Nucleus accumbens (tissue), 56 donors: ENCODE measurements at regions not wholly inside any gene's neighbourhood (a gene's known extent, or its start where the extent isn't known, plus 50 kb on each side); places are given as distances from the start of the nearest gene placed in this dataset.
A peak's percentile ranks its signal among the peaks of the same experiment; 100 is the strongest.
"Not testable (repeated sequence)": the region's sequence is repeated elsewhere in the genome, so short reads cannot be mapped to it uniquely, and the experiment has no call there.

ENCODE experiments used
- DNase-seq, 56 donors: peaks; one replicate each; lab custom pipeline; 2025; lab: John Stamatoyannopoulos, UW

DNA sequence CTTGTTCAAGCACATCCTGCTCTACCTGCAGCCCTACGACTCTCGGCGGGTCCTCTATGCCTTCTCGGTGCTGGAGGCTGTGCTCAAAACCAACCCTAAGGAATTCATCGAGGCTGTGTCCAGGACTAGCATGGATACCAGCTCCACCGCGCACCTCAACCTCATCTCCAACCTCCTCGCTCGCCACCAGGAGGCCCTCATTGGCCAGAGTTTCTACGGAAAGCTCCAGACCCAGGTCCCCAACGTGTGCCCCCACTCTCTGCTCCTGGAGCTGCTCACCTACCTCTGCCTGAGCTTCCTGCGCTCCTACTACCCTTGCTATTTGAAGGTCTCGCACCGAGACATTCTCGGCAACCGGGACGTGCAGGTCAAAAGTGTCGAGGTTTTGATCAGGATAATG lies 74.3 kb upstream of the MORC3 start:
- no peak for DNase-seq

DNA sequence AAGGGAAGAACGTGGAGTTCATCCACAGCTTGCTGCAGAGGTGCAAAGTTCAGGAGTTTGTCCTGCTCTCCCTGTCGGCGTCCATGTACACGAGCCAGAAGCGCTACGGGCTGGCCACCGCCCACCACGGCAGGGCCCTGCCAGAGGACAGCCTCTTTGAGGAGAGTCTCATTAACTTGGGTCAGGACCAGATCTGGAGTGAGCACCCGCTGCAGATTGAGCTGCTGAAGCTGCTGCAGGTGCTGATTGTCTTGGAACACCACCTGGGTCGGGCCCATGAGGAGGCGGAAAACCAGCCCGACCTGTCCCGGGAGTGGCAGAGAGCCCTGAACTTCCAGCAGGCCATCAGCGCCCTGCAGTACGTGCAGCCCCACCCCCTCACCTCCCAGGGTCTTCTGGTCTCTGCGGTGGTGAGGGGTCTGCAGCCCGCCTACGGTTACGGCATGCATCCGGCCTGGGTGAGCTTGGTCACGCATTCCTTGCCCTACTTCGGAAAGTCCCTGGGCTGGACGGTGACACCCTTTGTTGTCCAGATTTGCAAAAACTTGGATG lies 73.8 kb upstream of the MORC3 start:
- no peak for DNase-seq

DNA sequence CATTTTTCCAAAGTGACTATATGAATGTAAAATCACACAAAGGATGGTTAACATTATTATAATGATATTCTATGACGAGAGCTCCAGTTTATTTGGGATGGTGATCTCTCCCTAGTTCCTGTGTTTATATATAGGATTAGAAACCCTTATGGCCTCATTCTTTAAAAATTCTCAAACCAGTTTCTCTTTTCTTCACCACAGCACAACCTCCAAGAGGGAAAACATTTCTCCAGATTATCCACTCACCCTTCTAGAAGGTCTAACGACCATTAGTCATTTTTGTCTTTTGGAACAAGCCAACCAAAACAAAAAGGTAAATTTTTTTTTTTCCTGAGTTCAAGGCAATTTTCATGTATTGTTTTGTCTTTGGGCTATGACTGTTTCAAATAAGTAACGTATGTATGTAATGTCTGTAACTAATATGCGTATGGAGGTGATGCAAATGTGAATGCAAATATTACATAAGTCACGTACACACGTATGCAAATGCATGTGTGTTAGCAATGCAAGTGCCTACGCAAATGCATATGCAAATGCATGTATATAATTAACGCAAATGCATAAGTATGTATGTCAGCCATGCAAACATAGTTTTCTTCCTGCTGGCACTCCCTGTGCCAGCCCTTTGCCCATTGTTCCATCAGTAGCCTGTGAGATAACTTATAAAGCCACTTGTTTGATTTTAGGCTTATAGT lies 72.5 kb upstream of the MORC3 start:
- DNase-seq: no peak

DNA sequence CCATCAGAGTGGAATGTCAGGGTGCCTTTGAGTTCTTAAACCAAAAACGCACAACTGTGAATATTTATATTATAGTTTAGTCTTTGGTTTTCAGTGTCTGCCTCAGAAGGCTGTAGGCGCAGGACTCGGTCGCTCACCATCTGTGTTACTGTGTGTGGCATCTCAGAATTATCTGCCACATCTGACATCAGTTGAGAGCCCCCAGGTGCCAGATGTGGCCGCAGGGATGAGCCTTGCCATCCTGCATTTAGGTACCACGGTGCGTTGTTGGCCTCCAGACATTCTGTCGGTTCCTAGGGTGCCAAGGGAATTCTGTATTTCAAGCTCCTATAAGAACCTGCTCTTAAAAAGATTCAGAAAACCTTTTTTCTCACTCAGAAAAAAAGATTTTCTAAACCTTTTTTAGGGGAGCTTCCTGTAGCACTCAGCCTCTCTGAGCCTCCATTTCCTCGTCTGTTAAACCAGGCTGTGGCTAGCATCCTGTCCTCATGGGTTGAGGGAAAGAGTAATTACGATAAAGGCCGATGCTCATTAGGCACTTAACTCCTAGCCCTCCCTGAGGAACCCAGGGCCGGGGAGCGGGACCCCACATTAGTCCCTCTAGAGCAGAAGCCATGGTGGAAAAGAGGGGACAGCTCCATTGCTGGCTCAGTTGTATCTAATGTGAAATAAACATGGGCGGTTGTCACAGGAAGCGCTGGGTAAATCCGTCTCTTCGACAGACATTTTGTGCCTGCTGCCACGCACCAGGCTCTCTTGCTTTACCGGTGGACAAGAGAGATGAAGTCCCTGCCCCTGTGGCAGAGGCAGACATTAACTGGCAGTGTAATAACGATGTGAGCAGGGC lies 70.2 kb upstream of the MORC3 start:
- no peak for DNase-seq

DNA sequence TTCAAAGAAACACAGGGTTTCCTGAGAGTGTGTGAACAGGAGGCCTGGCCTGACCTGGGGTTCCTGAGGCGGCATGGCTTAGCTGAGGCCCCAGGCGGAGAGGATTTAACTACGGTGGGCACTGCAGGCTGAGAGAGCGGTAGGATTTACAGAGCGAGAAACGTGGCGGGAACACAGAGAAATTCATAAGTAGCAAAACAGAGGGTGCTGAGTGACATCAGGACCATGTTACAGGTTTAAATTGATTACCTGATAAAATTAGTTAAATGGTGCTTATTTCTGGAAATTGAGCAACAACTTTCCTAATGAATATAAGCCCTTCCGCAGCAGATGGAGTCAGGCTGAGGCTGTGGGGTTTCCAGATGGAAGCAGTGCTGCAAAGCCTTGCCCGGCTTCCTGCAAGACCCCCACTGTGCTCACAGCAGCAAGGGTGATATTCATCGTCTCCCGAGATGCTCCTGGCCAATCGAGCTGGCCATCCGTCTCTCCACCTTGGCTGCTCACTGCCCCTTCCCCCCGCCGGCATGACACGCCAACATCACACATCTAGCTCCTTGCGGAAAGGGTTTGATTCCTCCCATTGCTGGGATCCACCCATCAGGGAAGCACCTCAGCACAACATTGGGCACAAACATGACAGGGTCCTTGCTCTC lies 69.4 kb upstream of the MORC3 start:
- DNase-seq: no peak

DNA sequence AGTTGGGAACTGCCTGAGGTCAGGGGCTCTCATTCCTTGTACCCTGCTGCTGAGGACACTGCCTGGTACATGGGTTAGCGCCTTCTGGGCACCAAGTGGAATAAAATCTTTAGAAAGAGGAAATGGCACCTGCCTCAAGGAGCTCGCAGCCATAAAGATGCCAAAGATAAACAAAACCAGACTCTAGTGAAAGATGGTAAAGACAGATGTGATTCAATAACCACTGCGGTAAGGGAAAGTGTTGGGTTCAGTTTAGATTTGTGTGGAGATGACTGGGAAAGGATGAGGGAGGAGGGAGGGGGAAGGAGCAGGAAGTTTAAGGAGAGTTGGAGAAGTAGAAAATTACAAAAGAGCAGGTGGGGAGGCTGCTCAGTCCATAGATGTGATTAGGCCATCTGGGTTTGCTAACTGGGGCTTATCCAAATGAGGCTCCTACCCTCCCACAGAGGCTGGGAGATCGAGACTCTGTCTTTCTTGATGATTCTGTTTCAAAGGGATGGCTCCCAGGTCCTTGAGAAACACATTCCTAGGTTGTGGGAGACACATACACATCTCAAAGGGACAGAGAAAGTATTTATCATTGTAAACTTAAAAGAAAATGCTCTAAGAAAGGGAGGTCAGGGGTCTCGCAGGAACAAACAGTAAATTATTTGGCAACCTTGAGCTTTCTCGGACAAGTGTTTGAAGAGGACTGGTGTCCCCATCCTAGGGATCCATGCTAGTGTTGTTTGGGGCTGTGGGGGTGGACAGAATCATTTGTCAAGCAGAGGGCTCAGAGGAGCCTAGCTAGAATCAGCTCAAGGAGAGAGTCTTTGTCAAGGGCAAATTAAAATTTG lies 65.7 kb upstream of the MORC3 start:
- DNase-seq: no peak

DNA sequence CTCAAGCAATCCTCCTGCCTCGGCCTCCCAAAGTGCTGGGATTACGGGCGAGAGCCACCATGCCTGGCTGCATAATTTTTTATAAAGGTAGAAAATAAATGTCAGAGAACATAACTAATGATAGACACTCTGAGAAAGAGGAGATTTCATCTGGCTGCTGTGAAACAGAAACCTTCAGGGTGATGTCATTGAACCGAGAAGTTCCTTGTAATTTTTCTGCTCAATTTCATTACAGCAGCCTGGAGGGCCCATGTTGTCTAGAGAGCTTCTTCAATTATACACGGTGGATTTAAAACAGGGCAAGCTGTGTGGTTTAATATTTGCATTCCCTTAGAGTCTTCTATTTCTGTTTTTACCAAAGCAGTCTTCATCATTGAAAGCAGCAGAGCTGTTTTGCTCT lies 64.3 kb upstream of the MORC3 start:
- DNase-seq: no peak

DNA sequence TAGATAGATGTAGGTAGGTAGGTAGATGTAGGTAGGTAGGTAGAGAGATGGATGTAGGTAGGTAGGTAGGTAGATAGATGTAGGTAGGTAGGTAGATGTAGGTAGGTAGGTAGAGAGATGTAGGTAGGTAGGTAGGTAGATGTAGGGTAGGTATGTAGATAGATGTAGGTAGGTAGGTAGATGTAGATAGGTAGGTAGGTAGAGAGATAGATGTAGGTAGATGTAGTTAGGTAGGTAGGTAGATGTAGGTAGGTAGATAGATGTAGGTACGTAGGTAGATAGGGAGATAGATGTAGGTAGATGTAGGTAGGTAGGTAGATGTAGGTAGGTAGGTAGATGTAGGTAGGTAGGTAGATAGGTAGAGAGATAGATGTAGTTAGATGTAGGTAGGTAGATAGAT lies 62.3 kb upstream of the MORC3 start:
- no peak for DNase-seq

DNA sequence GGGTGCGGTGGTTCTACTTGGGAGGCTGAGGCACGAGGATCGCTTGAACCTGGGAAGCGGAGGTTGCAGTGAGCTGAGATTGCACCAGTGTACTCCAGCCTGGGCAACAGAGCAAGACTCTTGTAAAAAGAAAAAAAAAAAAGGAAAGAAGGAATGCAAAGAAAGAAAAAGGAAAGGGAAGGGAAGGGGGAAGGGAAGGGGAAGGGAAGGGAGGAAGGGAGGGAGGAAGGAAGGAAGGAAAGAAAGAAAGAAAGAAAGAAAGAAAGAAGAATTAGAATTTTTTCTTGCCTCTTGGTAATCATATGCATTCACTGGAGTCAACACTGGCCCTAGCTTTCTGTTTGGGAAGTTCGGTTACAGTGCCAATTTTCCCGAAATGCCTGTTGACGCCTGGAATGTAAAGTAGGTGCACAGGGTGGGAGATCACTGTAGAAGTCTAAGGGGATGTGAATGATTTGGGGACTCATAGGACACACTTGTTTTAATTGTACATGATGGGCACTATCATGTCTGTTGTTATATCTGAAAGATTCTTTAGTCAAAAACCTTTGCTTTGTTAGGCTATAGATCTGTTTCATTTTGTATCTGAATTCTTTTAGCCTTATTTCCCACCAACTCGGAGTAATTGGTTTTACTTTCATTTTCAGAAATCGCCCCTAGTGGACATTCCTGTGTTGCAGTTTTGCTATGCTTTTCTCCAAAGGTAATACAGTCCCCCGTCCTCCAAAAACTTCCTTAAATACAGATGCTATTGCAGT lies 59.8 kb upstream of the MORC3 start:
- peak in 7 of 56 donors; percentile 4 to 33 (median 10) for DNase-seq

DNA sequence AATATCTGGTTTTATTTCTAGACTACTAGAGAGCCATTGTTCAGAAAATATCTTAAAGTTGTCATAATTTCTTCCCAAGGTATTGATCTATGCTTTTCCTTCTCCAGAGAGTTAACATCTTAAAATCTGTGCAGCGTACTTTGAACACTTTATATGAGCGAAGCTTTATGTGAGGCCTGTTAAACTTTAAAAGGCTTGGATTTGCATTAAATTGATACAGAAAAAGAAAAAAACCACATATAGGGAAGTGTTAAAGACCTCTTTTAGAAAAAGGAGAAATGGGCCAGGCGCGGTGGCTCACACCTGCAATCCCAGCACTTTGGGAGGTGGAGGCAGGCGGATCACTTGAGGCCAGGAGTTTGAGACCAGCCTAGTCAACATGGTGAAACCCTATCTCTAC lies 59.2 kb upstream of the MORC3 start:
- DNase-seq: no peak

DNA sequence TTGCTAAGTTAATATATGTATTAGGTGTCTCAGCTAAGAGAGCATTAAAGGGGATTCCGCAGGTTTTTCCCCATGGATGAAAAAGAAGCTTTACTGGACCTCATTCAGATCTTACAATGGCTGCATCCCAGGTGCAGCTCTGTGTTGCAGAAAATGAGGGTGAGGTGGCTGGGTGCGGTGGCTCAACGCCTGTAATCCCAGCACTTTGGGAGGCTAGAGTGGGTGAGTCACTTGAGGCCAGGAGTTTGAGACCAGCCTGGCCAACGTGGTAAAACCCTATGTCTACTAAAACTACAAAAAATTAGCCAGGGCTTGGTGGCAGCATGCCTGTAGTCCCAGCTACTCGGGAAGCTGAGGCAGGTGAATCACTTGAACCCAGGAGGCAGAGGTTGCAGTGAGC lies 58.5 kb upstream of the MORC3 start:
- no peak for DNase-seq

DNA sequence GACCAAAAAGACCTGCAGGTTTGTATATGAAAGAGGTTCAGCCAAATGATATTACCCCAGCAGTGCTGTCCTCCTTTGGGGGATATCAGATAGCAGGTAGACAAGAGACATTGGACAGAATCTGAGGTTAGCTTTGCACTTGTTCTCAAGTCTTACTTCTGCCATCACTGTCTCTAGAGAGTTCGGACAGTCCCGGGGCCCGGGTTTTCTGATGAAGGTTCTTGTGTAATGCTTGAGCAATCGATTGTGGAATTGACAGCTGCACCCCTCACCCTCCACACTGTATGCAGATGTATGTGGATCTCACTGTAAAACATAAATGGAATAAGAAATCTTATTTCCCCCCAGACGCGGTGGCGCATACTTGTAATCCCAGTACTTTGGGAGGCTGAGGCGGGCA lies 56.2 kb upstream of the MORC3 start:
- DNase-seq: no peak

DNA sequence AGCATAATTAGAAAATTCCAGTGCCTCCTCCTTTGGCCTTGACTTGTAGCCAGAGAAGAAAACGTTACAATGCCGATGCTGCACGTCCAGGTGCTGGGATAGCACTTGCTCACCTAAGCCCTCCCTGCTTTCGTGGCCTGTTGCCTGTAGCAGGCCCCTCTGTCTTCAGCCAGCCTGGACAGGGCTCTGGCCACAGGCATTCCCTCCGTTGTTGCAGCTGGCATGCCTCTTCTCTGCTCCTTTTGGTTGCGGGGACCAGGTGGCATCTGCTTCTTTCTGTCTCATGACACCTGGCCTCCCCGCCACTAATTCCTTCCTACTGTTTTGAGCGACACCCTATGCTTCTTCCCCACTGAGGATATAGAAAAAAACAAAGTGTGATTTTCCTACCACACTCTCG lies 54.6 kb upstream of the MORC3 start:
- no peak for DNase-seq

DNA sequence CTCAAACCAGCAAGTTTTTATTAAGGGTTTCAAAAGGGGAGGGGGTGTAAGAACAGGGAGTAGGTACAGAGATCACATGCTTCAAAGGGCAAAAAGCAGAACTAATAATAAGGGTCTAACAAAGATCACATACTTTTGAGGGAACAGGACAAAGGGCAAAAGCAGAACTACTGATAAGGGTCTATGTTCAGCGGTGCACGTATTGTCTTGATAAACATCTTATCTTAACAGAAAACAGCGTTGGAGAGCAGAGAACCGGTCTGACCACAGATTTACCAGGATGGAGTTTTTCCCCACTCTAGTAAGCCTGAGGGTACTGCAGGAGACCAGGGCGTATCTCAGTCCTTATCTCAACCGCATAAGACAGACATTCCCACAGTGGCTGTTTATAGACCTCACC lies 52.2 kb upstream of the MORC3 start:
- not testable (repeated sequence) for DNase-seq

DNA sequence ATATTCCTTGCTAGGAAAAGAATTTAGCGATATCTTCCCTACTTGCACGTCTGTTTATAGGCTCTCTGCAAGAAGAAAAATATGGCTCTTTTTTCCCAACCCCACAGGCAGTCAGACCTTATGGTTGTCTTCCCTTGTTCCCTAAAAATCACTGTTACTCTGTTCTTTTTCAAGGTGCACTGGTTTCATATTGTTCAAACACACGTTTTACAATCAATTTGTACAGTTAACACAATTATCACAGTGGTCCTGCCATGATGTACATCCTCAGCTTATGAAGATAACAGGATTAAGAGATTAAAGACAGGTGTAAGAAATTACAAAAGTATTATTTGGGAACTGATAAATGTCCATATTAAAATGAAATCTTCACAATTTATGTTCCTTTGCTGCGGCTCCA lies 51.7 kb upstream of the MORC3 start:
- DNase-seq: not testable (repeated sequence)
